D721Med (cell line): ENCODE measurements at regions not wholly inside any gene's neighbourhood (a gene's known extent, or its start where the extent isn't known, plus 50 kb on each side); places are given as distances from the start of the nearest gene placed in this dataset.

Experiments
- DNase-seq: peaks from one replicate; pipeline ENCODE4 v3.0.0; 2011; ENCODE audit warnings: low spot score; ENCODE audit not compliant: insufficient read length
- FAIRE-seq: peaks from 2 replicates; lab custom pipeline; 2011; peaks lifted over from hg19 to GRCh38; lab: Jason Lieb, UNC
- CTCF ChIP-seq: IDR thresholded peaks from 2 replicates; pipeline ENCODE4 v1.5.1; 2012; ENCODE audit warnings: mild to moderate bottlenecking, control low read depth; ENCODE audit not compliant: insufficient read depth; ENCODE audit errors: missing control alignments

DNA sequence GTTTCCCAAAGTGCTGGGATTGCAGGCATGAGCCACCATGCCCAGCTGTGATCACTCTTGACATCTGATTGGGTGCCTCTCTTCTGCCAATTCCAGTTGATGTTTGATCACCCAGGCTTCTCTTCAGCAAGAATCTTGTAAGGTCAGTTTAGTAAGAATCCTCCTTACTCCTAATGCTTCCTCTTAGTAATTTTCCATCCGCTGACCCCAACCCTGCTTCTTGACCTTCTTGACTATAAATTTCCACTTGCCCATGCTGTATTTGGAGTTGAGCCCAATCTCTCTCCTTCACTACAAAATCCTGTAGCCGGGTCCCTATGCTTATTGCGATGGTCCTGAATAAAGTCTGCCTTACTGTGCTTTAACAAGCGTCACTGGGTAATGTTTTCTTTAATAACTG is 75.4 kb downstream of the DDIT4L start:
- FAIRE-seq: no peak
- no peak for TF ChIP-seq CTCF
- no peak for DNase-seq

DNA sequence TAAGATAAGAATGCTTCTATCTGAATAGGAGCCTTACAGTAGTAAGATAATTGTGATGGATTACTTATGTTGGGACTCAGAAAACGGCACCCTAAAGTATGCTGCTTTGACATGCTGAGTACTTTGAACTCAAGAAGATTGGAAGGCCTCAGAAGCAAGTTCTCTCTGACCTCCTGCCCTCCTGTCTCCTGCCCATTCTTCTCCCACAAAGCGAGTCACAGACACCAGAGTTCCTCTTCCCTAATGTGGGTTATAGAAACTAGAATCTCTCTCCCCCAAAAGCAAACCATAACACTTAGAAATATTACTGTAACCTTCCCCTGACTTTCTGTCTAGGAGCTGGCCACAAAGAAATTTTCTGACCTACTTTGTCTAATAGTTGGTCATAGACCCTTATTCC is 76.5 kb downstream of the DDIT4L start:
- DNase-seq: no peak
- FAIRE-seq: no peak
- TF ChIP-seq CTCF: no peak

- DNase-seq (no peak), FAIRE-seq (no peak)
- TF ChIP-seq CTCF: no peak
Observed at GRCh38 chr4:100113096-100113495, 77.2 kb downstream of the DDIT4L start.

- FAIRE-seq: no peak
- no peak for TF ChIP-seq CTCF
Observed at GRCh38 chr4:100109921-100110320, 80.3 kb downstream of the DDIT4L start.

GRCh38 chr4:100108869-100109268 is 81.4 kb downstream of the DDIT4L start:
- TF ChIP-seq CTCF: no peak
- FAIRE-seq: no peak

More at GRCh38 chr4:100109921-100110320, 80.3 kb downstream of the DDIT4L start:
- no peak for DNase-seq

GRCh38 chr4:100106982-100107381 is 83.3 kb downstream of the DDIT4L start:
- no peak for TF ChIP-seq CTCF
- no peak for FAIRE-seq
- DNase-seq: no peak

More at GRCh38 chr4:100108869-100109268, 81.4 kb downstream of the DDIT4L start:
- DNase-seq: no peak

DNA sequence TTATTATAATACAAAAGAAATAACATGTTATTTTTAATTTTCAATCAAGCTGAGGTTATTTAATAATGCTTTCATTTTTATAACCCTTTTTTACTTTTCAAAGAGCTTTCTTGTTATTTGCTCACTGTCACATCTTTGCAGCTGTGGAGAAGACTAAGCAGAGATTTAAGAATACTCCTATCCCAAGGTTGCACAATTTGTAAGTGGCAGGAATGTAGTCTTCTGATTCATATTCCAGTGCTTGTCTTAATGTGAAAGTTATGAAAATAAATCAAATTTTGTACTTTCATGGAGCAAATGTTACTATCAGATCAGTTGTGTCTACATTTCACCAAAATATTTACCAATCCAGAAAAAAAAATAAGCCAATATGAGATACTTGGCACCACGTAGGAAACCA is 86.6 kb downstream of the DDIT4L start:
- DNase-seq (no peak), FAIRE-seq (no peak)
- no peak for TF ChIP-seq CTCF
